Right lobe of liver (tissue), 6 donors: ENCODE measurements at regions not wholly inside any gene's neighbourhood (a gene's known extent, or its start where the extent isn't known, plus 50 kb on each side); places are given as distances from the start of the nearest gene placed in this dataset.

Source experiments
- ATAC-seq, 4 donors: fragments of 200-7000 bp; cut with Tn5 transposase; one replicate each; pipeline ENCODE4 v1.9.1; 2020; ENCODE audit warnings: mild to moderate bottlenecking in 4 of 4, moderate library complexity in 4 of 4
- DNase-seq, 3 donors: peaks; one replicate each; pipeline ENCODE4 v3.0.0-alpha.2; 2020
- H3K27ac ChIP-seq, 3 donors: fragments of 200-600 bp; one replicate each; pipeline ENCODE4 v1.8.0; 2022
- H3K27me3 ChIP-seq, 2 donors: fragments of 200-600 bp; one replicate each; pipeline ENCODE4 v1.8.0; 2022
- H3K36me3 ChIP-seq, 4 donors: fragments of 200-600 bp; sonication (generic) in 1 of 4; one replicate each; pipeline versions ENCODE4 v1.5.1 to v1.8.0; 2017 to 2022; ENCODE audit warnings: control low read depth in 1 of 4
- H3K4me1 ChIP-seq, 4 donors: fragments of 200-600 bp; sonication (generic) in 1 of 4; one replicate each; pipeline versions ENCODE4 v1.5.1 to v1.8.0; 2017 to 2022; ENCODE audit warnings: control low read depth in 1 of 4
- H3K4me3 ChIP-seq, 3 donors: fragments of 200-600 bp; one replicate each; pipeline ENCODE4 v1.8.0; 2022
- H3K9me3 ChIP-seq, 4 donors: fragments of 200-600 bp; sonication (generic) in 1 of 4; one replicate each; pipeline versions ENCODE4 v1.5.1 to v1.8.0; 2017 to 2022; ENCODE audit warnings: control low read depth in 1 of 4
- POLR2A ChIP-seq: fragments of 450-650 bp; IDR thresholded peaks from one replicate; pipeline ENCODE4 v1.6.1; 2017; ENCODE audit warnings: antibody characterized with exemption, mild to moderate bottlenecking
- WGBS: methylation state at CpG from one replicate; pipeline ENCODE4 v1.1.6; 2018; ENCODE audit warnings: low coverage, low lambda C conversion rate; ENCODE audit not compliant: insufficient coverage; ENCODE audit errors: missing lambda C conversion rate; 5-methylcytosine and 5-hydroxymethylcytosine counted together
- intact Hi-C, 2 donors: fragments of 100-400 bp; cut with DNase I; formaldehyde crosslinking; loops; one replicate each; pipeline versions ENCODE4 v1.11.2 to v1.14.1; 2022
- TF ChIP-seq, protein P1 (sequence below), 4 donors: fragments of 200-600 bp in 3 of 4; fragments of 450-650 bp in 1 of 4; IDR thresholded peaks; one replicate each; pipeline versions ENCODE4 v1.5.1 to v1.8.0; 2016 to 2022; ENCODE audit warnings: antibody characterized with exemption in 4 of 4, mild to moderate bottlenecking in 2 of 4
- donor health status: DM: no; HTN: yes; CAD: no.
- donor health status: DM: no; HTN: no; CAD: no.
- donor health status: DM: no; HTN: no; CAD: no.
- donor health status: DM: no; HTN: yes; CAD: no.
- donor health status: DM: no; HTN: yes; CAD: no.

DNA sequence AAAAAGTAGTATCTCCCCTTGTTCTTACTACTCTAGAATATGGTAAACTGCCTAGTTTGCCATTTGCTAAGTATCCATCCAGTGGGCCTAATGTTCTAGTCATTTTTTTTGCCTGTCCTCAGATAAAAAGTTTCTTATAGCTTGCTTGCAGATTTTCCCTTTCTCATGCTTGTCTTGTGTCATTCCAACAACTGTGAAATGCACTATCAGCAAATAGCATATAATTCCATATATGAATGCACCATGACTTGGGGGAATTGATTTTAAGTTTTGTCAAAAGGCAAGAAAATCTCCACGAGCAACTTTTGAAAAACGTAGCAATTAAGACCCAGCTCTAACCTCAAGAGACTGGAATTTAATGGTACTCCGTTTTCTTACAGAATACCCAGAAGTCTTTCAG lies 286.2 kb upstream of the GPR149 start:
- no peak overlapping the region for H3K27ac ChIP-seq
- H3K36me3 ChIP-seq, result no peaks in the 10 kb centered on the region
- no peaks in the 10 kb centered on the region for H3K9me3 ChIP-seq
- no peak for TF ChIP-seq POLR2A
- TF ChIP-seq, protein P1, sequence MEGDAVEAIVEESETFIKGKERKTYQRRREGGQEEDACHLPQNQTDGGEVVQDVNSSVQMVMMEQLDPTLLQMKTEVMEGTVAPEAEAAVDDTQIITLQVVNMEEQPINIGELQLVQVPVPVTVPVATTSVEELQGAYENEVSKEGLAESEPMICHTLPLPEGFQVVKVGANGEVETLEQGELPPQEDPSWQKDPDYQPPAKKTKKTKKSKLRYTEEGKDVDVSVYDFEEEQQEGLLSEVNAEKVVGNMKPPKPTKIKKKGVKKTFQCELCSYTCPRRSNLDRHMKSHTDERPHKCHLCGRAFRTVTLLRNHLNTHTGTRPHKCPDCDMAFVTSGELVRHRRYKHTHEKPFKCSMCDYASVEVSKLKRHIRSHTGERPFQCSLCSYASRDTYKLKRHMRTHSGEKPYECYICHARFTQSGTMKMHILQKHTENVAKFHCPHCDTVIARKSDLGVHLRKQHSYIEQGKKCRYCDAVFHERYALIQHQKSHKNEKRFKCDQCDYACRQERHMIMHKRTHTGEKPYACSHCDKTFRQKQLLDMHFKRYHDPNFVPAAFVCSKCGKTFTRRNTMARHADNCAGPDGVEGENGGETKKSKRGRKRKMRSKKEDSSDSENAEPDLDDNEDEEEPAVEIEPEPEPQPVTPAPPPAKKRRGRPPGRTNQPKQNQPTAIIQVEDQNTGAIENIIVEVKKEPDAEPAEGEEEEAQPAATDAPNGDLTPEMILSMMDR (IDR thresholded peaks at IDR 0.05), result no peak
- DNase-seq, result no peak
- no peak for ATAC-seq
- no peaks in the 10 kb centered on the region for H3K4me1 ChIP-seq
- no peaks in the 10 kb centered on the region for H3K27me3 ChIP-seq
- intact Hi-C loops, result no loop called here
- WGBS, result 56% methylated on average over 3 of the region's 3 CpGs
- H3K4me3 ChIP-seq, result no peak overlapping the region

DNA sequence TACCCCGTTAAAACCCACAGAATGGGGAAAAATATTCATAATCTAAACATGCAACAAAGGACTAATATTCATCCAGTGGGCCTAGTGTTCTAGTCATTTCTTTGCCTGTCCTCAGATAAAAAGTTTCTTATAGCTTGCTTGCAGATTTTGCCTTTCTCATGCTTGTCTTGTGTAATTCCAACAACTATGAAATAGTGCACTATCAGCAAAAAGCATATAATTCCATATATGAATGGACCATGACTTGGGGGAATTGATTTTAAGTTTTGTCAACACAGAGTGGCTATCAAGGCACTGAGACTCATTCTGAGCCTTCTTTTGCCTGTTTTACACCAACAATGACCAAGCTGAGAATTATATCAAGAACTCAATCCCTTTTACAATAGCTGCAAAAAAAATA lies 278.6 kb upstream of the GPR149 start:
- DNase-seq, result no peak
- no peak for TF ChIP-seq POLR2A
- TF ChIP-seq, protein P1 (IDR thresholded peaks at IDR 0.05), result no peak
- no peak overlapping the region for H3K27ac ChIP-seq
- ATAC-seq, result no peak
- 67% methylated on average over 1 of the region's 1 CpG for WGBS
- no peaks in the 10 kb centered on the region for H3K4me1 ChIP-seq
- H3K9me3 ChIP-seq, result no peaks in the 10 kb centered on the region
- no peaks in the 10 kb centered on the region for H3K27me3 ChIP-seq
- intact Hi-C loops, result no loop called here
- H3K4me3 ChIP-seq, result no peak overlapping the region
- H3K36me3 ChIP-seq, result no peaks in the 10 kb centered on the region

DNA sequence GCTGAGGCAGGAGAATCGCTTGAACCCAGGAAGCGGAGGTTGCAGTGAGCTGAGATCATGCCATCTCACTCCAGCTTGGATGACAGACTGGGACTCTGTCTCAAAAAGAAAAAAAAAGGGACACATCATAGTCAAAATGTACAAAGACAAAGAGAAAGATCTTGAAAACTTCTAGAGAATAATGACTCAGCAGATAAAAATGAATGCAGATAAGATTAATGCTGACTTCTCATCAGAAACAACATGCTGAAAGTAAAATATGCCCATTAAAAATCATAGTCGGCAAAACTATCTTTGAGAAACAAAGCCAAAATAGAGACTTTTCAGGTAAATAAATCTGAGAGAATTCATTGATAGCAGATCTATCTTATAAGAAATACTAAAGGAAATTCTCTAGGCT lies 271.1 kb upstream of the GPR149 start:
- DNase-seq (no peak), ATAC-seq (no peak)
- WGBS, result 68% methylated on average over 3 of the region's 3 CpGs
- Histone ChIP-seq H3K9me3 (no peaks in the 10 kb centered on the region), H3K4me1 (no peaks in the 10 kb centered on the region), H3K36me3 (no peaks in the 10 kb centered on the region), H3K4me3 (no peak overlapping the region), H3K27ac (no peak overlapping the region), H3K27me3 (no peaks in the 10 kb centered on the region)
- intact Hi-C loops, result no loop called here
- TF ChIP-seq, protein P1 (IDR thresholded peaks at IDR 0.05), result no peak
- TF ChIP-seq POLR2A, result no peak

DNA sequence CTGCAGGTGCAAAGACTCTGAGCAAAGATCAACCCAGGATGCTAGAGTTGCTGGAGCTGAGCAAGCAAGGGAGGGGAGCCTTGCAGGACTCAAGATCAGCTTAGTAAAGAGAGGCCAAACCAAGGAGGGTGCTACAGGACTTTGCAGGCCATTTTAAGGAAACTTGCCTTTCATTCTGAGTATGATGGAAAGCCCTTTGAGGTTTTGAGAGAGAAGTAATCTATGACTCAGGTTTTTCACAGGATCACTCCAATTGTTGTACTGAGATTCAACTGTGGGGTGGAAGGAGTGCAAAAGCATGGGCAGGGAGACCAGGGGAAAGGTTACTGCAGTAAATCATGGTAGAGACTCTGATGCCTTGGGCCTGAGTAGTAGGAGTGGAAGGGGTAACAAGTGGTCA lies 260.4 kb upstream of the GPR149 start:
- H3K36me3 ChIP-seq, result no peaks in the 10 kb centered on the region
- ATAC-seq, result no peak
- no peak overlapping the region for H3K27ac ChIP-seq
- no peak for DNase-seq
- no peak overlapping the region for H3K4me3 ChIP-seq
- no peaks in the 10 kb centered on the region for H3K27me3 ChIP-seq
- no peak for TF ChIP-seq POLR2A
- TF ChIP-seq, protein P1 (IDR thresholded peaks at IDR 0.05), result no peak
- H3K4me1 ChIP-seq, result no peaks in the 10 kb centered on the region
- no peaks in the 10 kb centered on the region for H3K9me3 ChIP-seq
- intact Hi-C loops, result no loop called here

DNA sequence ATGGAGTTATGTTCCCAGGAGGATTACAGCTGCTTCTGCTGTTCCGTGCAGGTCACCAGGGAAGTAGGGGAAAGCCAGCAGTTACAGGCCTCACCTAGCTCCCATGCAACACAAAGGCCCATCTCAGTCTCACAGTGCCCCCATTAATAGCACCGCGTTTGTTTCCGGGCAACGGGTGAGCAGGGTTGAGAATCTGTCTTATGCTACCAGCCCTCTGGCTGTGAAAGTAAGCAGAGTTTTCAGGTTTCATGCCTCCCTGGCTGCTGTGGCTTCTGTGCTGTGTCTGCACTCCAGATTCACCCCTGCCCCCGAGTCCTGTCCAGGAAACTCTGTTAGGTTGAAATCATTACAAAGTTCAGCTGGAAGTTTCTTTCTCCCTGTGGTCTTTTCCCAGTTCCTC lies 254.4 kb upstream of the GPR149 start:
- intact Hi-C loops, result no loop called here
- Histone ChIP-seq H3K27me3 (no peaks in the 10 kb centered on the region), H3K4me3 (no peak overlapping the region), H3K36me3 (no peaks in the 10 kb centered on the region), H3K27ac (no peak overlapping the region), H3K9me3 (no peaks in the 10 kb centered on the region), H3K4me1 (no peaks in the 10 kb centered on the region)
- DNase-seq (no peak), ATAC-seq (no peak)
- 40% methylated on average over 5 of the region's 6 CpGs for WGBS
- no peak for TF ChIP-seq POLR2A
- TF ChIP-seq, protein P1 (IDR thresholded peaks at IDR 0.05), result no peak
